PC-3 (cell line): ENCODE measurements at regions not wholly inside any gene's neighbourhood (a gene's known extent, or its start where the extent isn't known, plus 50 kb on each side); places are given as distances from the start of the nearest gene placed in this dataset.

Experiments used
- ATAC-seq: fragments of 200-7000 bp; cut with Tn5 transposase; 2 replicates; pipeline ENCODE4 v1.9.1; 2020; ENCODE audit warnings: mild to moderate bottlenecking, moderate library complexity
- BruUV-seq: library from RNA; stranded (reverse); fragments of 400-500 nt; replicated peaks from 2 replicates; lab custom pipeline; 2021; lab: Mats Ljungman, UMichigan
- CTCF ChIA-PET: fragments of 300-600 bp; sonication (Branson Sonifier 250); formaldehyde crosslinking; loops from one replicate; lab custom pipeline; 2022; ENCODE audit warnings: antibody characterized with exemption; lab: Charles Lee
- POLR2A ChIA-PET: fragments of 300-600 bp; sonication (Branson Sonifier 250); formaldehyde crosslinking; loops from one replicate; lab custom pipeline; 2022; ENCODE audit warnings: antibody characterized with exemption; ENCODE audit not compliant: unreplicated experiment; lab: Charles Lee
- DNase-seq: peaks from one replicate; pipeline ENCODE4 v3.0.0-alpha.2; 2015
- H2AFZ ChIP-seq: fragments of 300-600 bp; sonication (generic); 2 replicates; pipeline ENCODE4 v1.6.0; 2016; ENCODE audit warnings: antibody characterized with exemption, low read length
- H3F3A ChIP-seq: fragments of 300-600 bp; sonication (generic); one replicate; pipeline ENCODE4 v1.6.0; 2017; ENCODE audit warnings: antibody characterized with exemption, low read length, control low read depth, mild to moderate bottlenecking; ENCODE audit not compliant: unreplicated experiment
- H3K27ac ChIP-seq: fragments of 300-600 bp; sonication (generic); 2 replicates; pipeline ENCODE4 v1.5.1; 2016; ENCODE audit warnings: mild to moderate bottlenecking, low read length
- H3K27me3 ChIP-seq: fragments of 300-600 bp; sonication (generic); 2 replicates; pipeline ENCODE4 v1.6.1; 2016; ENCODE audit warnings: low read length, mixed read lengths
- H3K36me3 ChIP-seq: fragments of 300-600 bp; sonication (generic); 2 replicates; pipeline ENCODE4 v1.6.1; 2016; ENCODE audit warnings: low read depth, mixed run types, low read length, mixed read lengths
- H3K4me1 ChIP-seq: fragments of 300-600 bp; sonication (generic); 2 replicates; pipeline ENCODE4 v1.5.1; 2016; ENCODE audit warnings: low read length; ENCODE audit not compliant: insufficient read depth
- H3K4me2 ChIP-seq: fragments of 300-600 bp; sonication (generic); 2 replicates; pipeline ENCODE4 v1.6.0; 2016; ENCODE audit warnings: low read length
- H3K4me3 ChIP-seq: fragments of 300-600 bp; sonication (generic); 2 replicates; pipeline ENCODE4 v1.5.1; 2016; ENCODE audit warnings: mild to moderate bottlenecking, low read length, mixed read lengths
- H3K79me2 ChIP-seq: fragments of 300-600 bp; sonication (generic); 2 replicates; pipeline ENCODE4 v1.6.1; 2017; ENCODE audit warnings: low read length, mixed read lengths
- H3K9ac ChIP-seq: fragments of 300-600 bp; sonication (generic); 2 replicates; pipeline ENCODE4 v1.6.0; 2016; ENCODE audit warnings: mild to moderate bottlenecking, low read length
- H3K9me2 ChIP-seq: fragments of 300-600 bp; sonication (generic); replicated peaks from 2 replicates; pipeline ENCODE4 v1.6.1; 2016; ENCODE audit warnings: mixed run types, low read length, mixed read lengths
- H3K9me3 ChIP-seq: fragments of 300-600 bp; sonication (generic); 2 replicates; pipeline ENCODE4 v1.6.1; 2016; ENCODE audit warnings: low read length, mixed read lengths
- H4K20me1 ChIP-seq: fragments of 300-600 bp; sonication (generic); 2 replicates; pipeline ENCODE4 v1.6.1; 2016; ENCODE audit warnings: low read length, mixed read lengths
- EZH2 ChIP-seq: fragments of 300-600 bp; sonication (generic); IDR thresholded peaks from one replicate; pipeline ENCODE4 v1.6.1; 2017; ENCODE audit warnings: antibody characterized with exemption, mild to moderate bottlenecking, low read length; ENCODE audit not compliant: unreplicated experiment
- EZH2phosphoT487 ChIP-seq: fragments of 300-600 bp; sonication (generic); IDR thresholded peaks from 2 replicates; pipeline ENCODE4 v1.6.1; 2018; ENCODE audit warnings: mild to moderate bottlenecking, antibody characterized with exemption, low read length, borderline replicate concordance
- intact Hi-C: fragments of 100-400 bp; cut with micrococcal nuclease; formaldehyde crosslinking; loops from 2 replicates; pipeline ENCODE4 v1.9.0; 2023
- TF ChIP-seq, protein P1 (sequence below): fragments of 300-600 bp; sonication (generic); conservative IDR thresholded peaks from 2 replicates; pipeline ENCODE4 v1.5.1; 2017; ENCODE audit warnings: antibody characterized with exemption, low read depth, mild to moderate bottlenecking, low read length

GRCh38 chr2:59779571-59779970 is 773.9 kb downstream of the BCL11A start:
- Histone ChIP-seq H3K9me2 (no peaks in the 10 kb centered on the region), H3F3A (no peaks in the 10 kb centered on the region), H3K36me3 (no peaks in the 10 kb centered on the region), H3K9me3 (no peaks in the 10 kb centered on the region), H3K4me1 (no peaks in the 10 kb centered on the region), H3K4me3 (no peak overlapping the region), H3K9ac (no peak overlapping the region), H4K20me1 (no peaks in the 10 kb centered on the region), H3K79me2 (no peaks in the 10 kb centered on the region), H3K4me2 (no peak overlapping the region), H3K27ac (no peak overlapping the region), H2AFZ (no peak overlapping the region), H3K27me3 (no peaks in the 10 kb centered on the region)
- ATAC-seq (no peak), DNase-seq (no peak)
- ChIA-PET CTCF (no interaction called here), POLR2A (no interaction called here)
- intact Hi-C loops, result no loop called here
- TF ChIP-seq, protein P1, sequence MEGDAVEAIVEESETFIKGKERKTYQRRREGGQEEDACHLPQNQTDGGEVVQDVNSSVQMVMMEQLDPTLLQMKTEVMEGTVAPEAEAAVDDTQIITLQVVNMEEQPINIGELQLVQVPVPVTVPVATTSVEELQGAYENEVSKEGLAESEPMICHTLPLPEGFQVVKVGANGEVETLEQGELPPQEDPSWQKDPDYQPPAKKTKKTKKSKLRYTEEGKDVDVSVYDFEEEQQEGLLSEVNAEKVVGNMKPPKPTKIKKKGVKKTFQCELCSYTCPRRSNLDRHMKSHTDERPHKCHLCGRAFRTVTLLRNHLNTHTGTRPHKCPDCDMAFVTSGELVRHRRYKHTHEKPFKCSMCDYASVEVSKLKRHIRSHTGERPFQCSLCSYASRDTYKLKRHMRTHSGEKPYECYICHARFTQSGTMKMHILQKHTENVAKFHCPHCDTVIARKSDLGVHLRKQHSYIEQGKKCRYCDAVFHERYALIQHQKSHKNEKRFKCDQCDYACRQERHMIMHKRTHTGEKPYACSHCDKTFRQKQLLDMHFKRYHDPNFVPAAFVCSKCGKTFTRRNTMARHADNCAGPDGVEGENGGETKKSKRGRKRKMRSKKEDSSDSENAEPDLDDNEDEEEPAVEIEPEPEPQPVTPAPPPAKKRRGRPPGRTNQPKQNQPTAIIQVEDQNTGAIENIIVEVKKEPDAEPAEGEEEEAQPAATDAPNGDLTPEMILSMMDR, result no peak
- no peak for TF ChIP-seq EZH2phosphoT487
- no peak for TF ChIP-seq EZH2
- no TSS peak for BruUV-seq

- ATAC-seq (no peak), DNase-seq (no peak)
- no peak overlapping the region for H3K4me3 ChIP-seq
- H3K4me2 ChIP-seq, result no peak overlapping the region
- H3K9me2 ChIP-seq, result no peaks in the 10 kb centered on the region
- BruUV-seq, result no TSS peak
- no peaks in the 10 kb centered on the region for H3K9me3 ChIP-seq
- no peak overlapping the region for H3K27ac ChIP-seq
- POLR2A ChIA-PET, result no interaction called here
- no peaks in the 10 kb centered on the region for H4K20me1 ChIP-seq
- H3K36me3 ChIP-seq, result no peaks in the 10 kb centered on the region
- no peaks in the 10 kb centered on the region for H3F3A ChIP-seq
- no peaks in the 10 kb centered on the region for H3K79me2 ChIP-seq
- intact Hi-C loops, result no loop called here
- TF ChIP-seq EZH2 (no peak), EZH2phosphoT487 (no peak)
- TF ChIP-seq, protein P1, result no peak
- H3K4me1 ChIP-seq, result no peaks in the 10 kb centered on the region
- CTCF ChIA-PET, result no interaction called here
- H3K27me3 ChIP-seq, result no peaks in the 10 kb centered on the region
- H3K9ac ChIP-seq, result no peak overlapping the region
- H2AFZ ChIP-seq, result no peak overlapping the region
These were observed 776.3 kb downstream of the BCL11A start for GRCh38 chr2:59777120-59777519.

DNA sequence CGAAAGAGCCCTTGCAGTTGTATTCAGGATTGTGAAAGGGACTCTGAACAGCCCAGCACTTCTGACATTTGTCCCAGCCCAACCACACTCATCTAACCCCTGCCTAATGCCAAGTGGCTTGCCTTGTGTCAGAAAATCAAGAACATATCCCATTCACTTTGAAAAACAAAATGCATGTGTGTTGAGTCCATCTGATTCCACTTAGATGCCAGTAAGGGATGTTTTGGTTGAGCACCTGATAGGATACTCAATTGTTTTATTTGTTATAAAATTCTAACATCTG is 776.8 kb downstream of the BCL11A start:
- no peaks in the 10 kb centered on the region for H3K36me3 ChIP-seq
- no peak overlapping the region for H3K4me3 ChIP-seq
- ChIA-PET POLR2A (no interaction called here), CTCF (no interaction called here)
- H3K4me1 ChIP-seq, result no peaks in the 10 kb centered on the region
- intact Hi-C loops, result no loop called here
- no peaks in the 10 kb centered on the region for H3F3A ChIP-seq
- TF ChIP-seq EZH2 (no peak), EZH2phosphoT487 (no peak)
- TF ChIP-seq, protein P1, result no peak
- H3K9me3 ChIP-seq, result no peaks in the 10 kb centered on the region
- H3K27me3 ChIP-seq, result no peaks in the 10 kb centered on the region
- no peak overlapping the region for H2AFZ ChIP-seq
- H3K9ac ChIP-seq, result no peak overlapping the region
- DNase-seq, result no peak
- no peaks in the 10 kb centered on the region for H3K9me2 ChIP-seq
- H3K79me2 ChIP-seq, result no peaks in the 10 kb centered on the region
- no peaks in the 10 kb centered on the region for H4K20me1 ChIP-seq
- ATAC-seq, result no peak
- no peak overlapping the region for H3K27ac ChIP-seq
- no peak overlapping the region for H3K4me2 ChIP-seq
- BruUV-seq, result no TSS peak
